Endothelial cell of umbilical vein (primary cell): ENCODE measurements at regions not wholly inside any gene's neighbourhood (a gene's known extent, or its start where the extent isn't known, plus 50 kb on each side); places are given as distances from the start of the nearest gene placed in this dataset.

Experiments used
- BruUV-seq: library from RNA; stranded (reverse); fragments of 400-500 nt; replicated peaks from 2 replicates; lab custom pipeline; 2021; lab: Mats Ljungman, UMichigan
- CTCF ChIA-PET: fragments of 300-600, 350-600 bp; sonication (Branson Sonifier 250); formaldehyde crosslinking; loops from one replicate; lab custom pipeline; 2021; ENCODE audit warnings: antibody characterized with exemption, inconsistent platforms; lab: Charles Lee
- POLR2A ChIA-PET: fragments of 300-600, 350-600 bp; sonication (Branson Sonifier 250); formaldehyde crosslinking; loops from one replicate; lab custom pipeline; 2021; ENCODE audit warnings: antibody characterized with exemption, inconsistent platforms; lab: Charles Lee
- DNase-seq: peaks from one replicate; pipeline ENCODE4 v3.0.0-alpha.2; 2011; ENCODE audit warnings: low read depth, low spot score
- FAIRE-seq: peaks from 2 replicates; lab custom pipeline; 2011; peaks lifted over from hg19 to GRCh38; lab: Jason Lieb, UNC
- H2AFZ ChIP-seq: 2 replicates; pipeline ENCODE4 v1.6.0; 2012; ENCODE audit warnings: low read depth, low read length, control low read depth, inconsistent platforms
- H3K27ac ChIP-seq: 2 replicates; pipeline ENCODE4 v1.5.1; 2011; ENCODE audit warnings: low read depth, mild to moderate bottlenecking, control low read depth, low read length, moderate library complexity; ENCODE audit not compliant: insufficient read depth
- H3K27me3 ChIP-seq, 2 experiments: 2 replicates each; pipeline versions ENCODE4 v1.6.0 to v1.6.1; 2011; ENCODE audit warnings: low read length in 2 of 2, mixed read lengths in 1 of 2; ENCODE audit not compliant: control insufficient read depth in 2 of 2, insufficient read depth in 2 of 2
- H3K36me3 ChIP-seq, 2 experiments: 2 replicates in 1 of 2; 3 replicates in 1 of 2; pipeline ENCODE4 v1.5.1; 2011; ENCODE audit warnings: low read length in 2 of 2, mild to moderate bottlenecking in 1 of 2, moderate library complexity in 1 of 2; ENCODE audit not compliant: control insufficient read depth in 2 of 2, insufficient read depth in 2 of 2; ENCODE audit errors: extremely low read depth in 1 of 2
- H3K4me1 ChIP-seq: 3 replicates; pipeline ENCODE4 v1.5.1; 2011; ENCODE audit warnings: mild to moderate bottlenecking, low read length; ENCODE audit not compliant: control insufficient read depth, insufficient read depth; ENCODE audit errors: extremely low read depth
- H3K4me2 ChIP-seq: 2 replicates; pipeline ENCODE4 v1.6.1; 2011; ENCODE audit warnings: low read length, control low read depth, mixed read lengths; ENCODE audit not compliant: insufficient read depth
- H3K4me3 ChIP-seq, 3 experiments: fragments of 200-600 bp in 1 of 3; sonication (generic), shearing (Covaris generic) in 1 of 3; replicated peaks in 1 of 3; 2 replicates each; pipeline ENCODE4 v1.5.1; 2011 to 2016; ENCODE audit warnings: control low read depth in 3 of 3, low read length in 3 of 3, mild to moderate bottlenecking in 2 of 3, inconsistent platforms in 1 of 3, low read depth in 1 of 3, moderate library complexity in 1 of 3; ENCODE audit not compliant: insufficient read depth in 1 of 3
- H3K79me2 ChIP-seq: 2 replicates; pipeline ENCODE4 v1.6.0; 2012; ENCODE audit warnings: low read length, inconsistent platforms; ENCODE audit not compliant: control insufficient read depth, insufficient read depth
- H3K9ac ChIP-seq: replicated peaks from 2 replicates; pipeline ENCODE3; 2011; ENCODE audit warnings: low read length, control low read depth; ENCODE audit not compliant: insufficient read depth; ENCODE audit errors: extremely low read depth
- H3K9me1 ChIP-seq: replicated peaks from 3 replicates; pipeline ENCODE4 v1.6.0; 2011; ENCODE audit warnings: mild to moderate bottlenecking, low read length; ENCODE audit not compliant: control insufficient read depth, insufficient read depth; ENCODE audit errors: extremely low read depth
- H3K9me3 ChIP-seq: replicated peaks from 2 replicates; pipeline ENCODE4 v1.5.1; 2012; ENCODE audit warnings: low read length, inconsistent platforms; ENCODE audit not compliant: control insufficient read depth, insufficient read depth
- H4K20me1 ChIP-seq: replicated peaks from 2 replicates; pipeline ENCODE3; 2011; ENCODE audit warnings: mild to moderate bottlenecking, low read length; ENCODE audit not compliant: control insufficient read depth, insufficient read depth; ENCODE audit errors: extremely low read depth
- CTCF ChIP-seq, 2 donors: IDR thresholded peaks; 1 replicate in 1 of 2; 2 replicates in 1 of 2; pipeline ENCODE4 v1.5.1; 2011; ENCODE audit warnings: low read length in 2 of 2, mild to moderate bottlenecking in 2 of 2, moderate library complexity in 2 of 2, control low read depth in 1 of 2, inconsistent platforms in 1 of 2, low read depth in 1 of 2; ENCODE audit not compliant: insufficient read depth in 1 of 2; ENCODE audit errors: extremely low read depth in 1 of 2
- EZH2 ChIP-seq: IDR thresholded peaks from 2 replicates; pipeline ENCODE4 v1.6.1; 2012; ENCODE audit warnings: borderline replicate concordance, low read depth, mild to moderate bottlenecking, moderate library complexity, low read length, inconsistent platforms; ENCODE audit not compliant: severe bottlenecking
- FOS ChIP-seq: IDR thresholded peaks from 2 replicates; pipeline ENCODE4 v1.6.1; 2011; ENCODE audit warnings: mild to moderate bottlenecking, low read length, moderate library complexity, borderline replicate concordance; ENCODE audit not compliant: insufficient read depth
- GATA2 ChIP-seq: IDR thresholded peaks from 2 replicates; pipeline ENCODE4 v1.7.0; 2011; ENCODE audit warnings: low read depth, mild to moderate bottlenecking, moderate library complexity, mixed read lengths, low read length; ENCODE audit not compliant: insufficient read length, insufficient read depth
- JUN ChIP-seq: IDR thresholded peaks from 2 replicates; pipeline ENCODE4 v1.6.1; 2011; ENCODE audit warnings: borderline replicate concordance, low read depth; ENCODE audit not compliant: insufficient read length, insufficient read depth
- MAX ChIP-seq: IDR thresholded peaks from 2 replicates; pipeline ENCODE4 v1.6.1; 2011; ENCODE audit not compliant: insufficient read depth, insufficient read length
- MYC ChIP-seq: IDR thresholded peaks from one replicate; pipeline ENCODE4 v1.6.1; 2011; ENCODE audit warnings: mild to moderate bottlenecking, low read depth, low read length
- POLR2A ChIP-seq: IDR thresholded peaks from 2 replicates; pipeline ENCODE4 v1.6.1; 2012; ENCODE audit warnings: low read depth, mild to moderate bottlenecking, control low read depth, low read length
- POLR2AphosphoS5 ChIP-seq: IDR thresholded peaks from 2 replicates; pipeline ENCODE4 v1.6.1; 2012; ENCODE audit warnings: low read depth, mild to moderate bottlenecking, control low read depth, low read length, moderate library complexity; ENCODE audit not compliant: insufficient read depth
- dilution Hi-C: fragments of 300-500 bp; cut with MboI; formaldehyde crosslinking; loops from one replicate; pipeline ENCODE4 v1.15.0; 2019; ENCODE audit warnings: low sequenced_read_pairs; ENCODE audit not compliant: extremely low pct_ligation_motif_present
- intact Hi-C: fragments of 100-400 bp; cut with micrococcal nuclease; formaldehyde crosslinking; loops from one replicate; pipeline ENCODE4 v1.10.0; 2022

- Histone ChIP-seq H3K4me3 (no peak overlapping the region), H3K36me3 (no peaks in the 10 kb centered on the region), H3K4me2 (no peak overlapping the region), H3K4me1 (no peaks in the 10 kb centered on the region), H3K9ac (no peak overlapping the region), H3K27ac (no peak overlapping the region), H4K20me1 (peaks cover 2% of the 10 kb centered on the region), H2AFZ (no peak overlapping the region), H3K79me2 (no peaks in the 10 kb centered on the region), H3K9me1 (no peaks in the 10 kb centered on the region), H3K9me3 (no peaks in the 10 kb centered on the region), H3K27me3 (peaks cover 0 to 3% of the 10 kb centered on the region in 2 experiments)
- TF ChIP-seq JUN (no peak), MAX (no peak), POLR2A (no peak), FOS (peak; percentile 15)
- POLR2A ChIA-PET, result no interaction called here
- CTCF ChIA-PET, result no interaction called here
- BruUV-seq, result no TSS peak
- DNase-seq, result no peak
- no peak for FAIRE-seq
- intact Hi-C loops, result no loop called here
- dilution Hi-C loops, result no loop called here
Observed at GRCh38 chr13:99626461-99627082, 125.3 kb downstream of the TM9SF2 start.

- Histone ChIP-seq H3K27me3 (peaks cover 0 to 3% of the 10 kb centered on the region in 2 experiments), H3K9me1 (no peaks in the 10 kb centered on the region), H3K9ac (no peak overlapping the region), H3K27ac (no peak overlapping the region), H3K79me2 (no peaks in the 10 kb centered on the region), H3K4me1 (no peaks in the 10 kb centered on the region), H3K4me2 (no peak overlapping the region), H3K9me3 (no peaks in the 10 kb centered on the region), H4K20me1 (peaks cover 2% of the 10 kb centered on the region), H3K4me3 (no peak overlapping the region), H2AFZ (no peak overlapping the region), H3K36me3 (no peaks in the 10 kb centered on the region)
- TF ChIP-seq JUN (no peak), POLR2A (no peak), FOS (no peak), MAX (no peak), CTCF (IDR thresholded peaks at IDR 0.05; ENCODE audit: extremely low read depth in 1 of 2, insufficient read depth in 1 of 2, low read depth in 1 of 2, low read length in 2 of 2) (no peak), MYC (no peak), EZH2 (no peak), GATA2 (no peak), POLR2AphosphoS5 (no peak)
- DNase-seq, result no peak
- intact Hi-C loops (no loop called here), dilution Hi-C loops (no loop called here)
- ChIA-PET POLR2A (no interaction called here), CTCF (no interaction called here)
- no peak for FAIRE-seq
- BruUV-seq, result no TSS peak
Observed at GRCh38 chr13:99624936-99625540, 123.8 kb downstream of the TM9SF2 start.
